Middle frontal gyrus (tissue), 1 donor: ENCODE measurements at regions not wholly inside any gene's neighbourhood (a gene's known extent, or its start where the extent isn't known, plus 50 kb on each side); places are given as distances from the start of the nearest gene placed in this dataset.

Source experiments
- DNase-seq: peaks from one replicate; pipeline ENCODE4 v3.0.0-alpha.2; 2015; ENCODE audit warnings: low spot score; ENCODE audit errors: extremely low spot score

DNA sequence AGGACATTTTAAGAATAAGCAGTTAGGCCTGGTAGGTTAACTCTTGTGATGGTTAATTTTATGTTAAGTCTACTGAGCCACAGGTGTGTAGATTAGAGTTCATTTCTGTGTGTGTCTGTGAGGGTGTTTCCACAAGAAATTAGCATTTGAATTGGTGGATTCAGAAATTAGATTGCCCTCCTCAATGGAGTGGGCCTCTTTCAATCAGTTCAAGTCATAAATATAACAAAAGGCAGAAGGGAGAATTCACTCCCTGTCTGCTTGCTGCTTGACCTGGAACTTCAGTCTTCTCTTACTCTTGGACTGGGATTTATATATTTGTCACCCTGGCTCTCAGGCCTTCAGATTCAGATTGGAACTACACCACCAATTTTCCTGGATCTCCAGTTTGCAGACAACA is 55.3 kb upstream of the POM121L12 start:
- no peak for DNase-seq

GRCh38 chr7:52973126-52973525 is 62.3 kb upstream of the POM121L12 start:
- DNase-seq = no peak

- no peak for DNase-seq
Measured at GRCh38 chr7:52962402-52963076, 72.9 kb upstream of the POM121L12 start.

DNA sequence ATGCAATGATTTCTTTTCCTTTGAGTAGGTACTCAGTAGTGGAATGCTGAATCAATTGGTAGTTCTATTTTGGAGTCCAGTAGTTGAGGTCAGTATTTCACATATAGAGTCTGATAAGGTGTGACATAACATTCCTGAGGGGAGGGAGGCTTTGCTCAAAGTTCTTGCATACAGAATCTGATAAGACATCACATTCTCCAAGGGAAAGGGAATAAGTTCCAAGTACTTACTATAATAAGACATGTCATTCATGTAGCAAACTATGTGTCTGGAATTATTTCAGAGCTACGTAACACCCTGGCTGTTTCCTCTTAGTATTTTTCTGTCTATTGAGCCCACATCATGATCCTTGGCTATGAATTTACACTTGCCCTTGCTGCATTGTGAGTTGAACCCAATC is 74.3 kb upstream of the POM121L12 start:
- DNase-seq = no peak

DNA sequence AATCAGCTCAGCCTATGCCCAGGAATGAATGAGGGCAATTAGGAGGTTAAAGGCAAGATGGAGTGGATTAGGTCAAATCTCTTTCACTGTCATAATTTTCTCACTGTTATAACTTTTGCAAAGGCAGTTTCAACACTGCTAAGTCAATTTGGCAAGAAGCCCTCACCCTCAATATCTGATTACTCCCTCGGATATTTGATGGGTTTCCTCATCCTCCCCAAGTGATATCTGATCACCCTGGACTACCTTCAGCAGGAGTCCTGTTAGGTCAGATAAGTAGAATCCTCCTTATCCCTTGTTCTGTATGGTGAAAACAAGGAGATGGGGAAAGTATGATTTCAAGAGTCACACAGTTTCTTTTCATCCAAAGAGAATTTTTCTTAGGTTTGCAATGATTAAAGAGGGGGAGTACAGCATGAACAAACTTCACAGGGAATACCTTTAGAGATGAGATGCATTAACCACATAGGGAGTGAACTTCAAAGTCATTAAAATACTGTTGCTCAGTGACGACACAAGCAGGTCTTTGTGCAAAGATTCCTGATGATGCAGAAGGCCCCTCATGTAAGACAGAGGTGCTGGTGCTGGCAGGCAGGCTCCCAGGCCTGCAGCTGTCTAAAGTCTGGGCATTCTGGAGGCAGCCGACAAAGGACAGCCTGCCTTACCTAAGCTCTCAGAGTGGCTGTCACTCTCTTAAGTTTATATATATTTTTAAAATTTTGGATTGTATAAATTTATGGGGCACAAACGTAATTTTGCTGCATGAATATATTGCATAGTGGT is 75.4 kb upstream of the POM121L12 start:
- DNase-seq = no peak

- no peak for DNase-seq
Measured at GRCh38 chr7:52959336-52959735, 76.1 kb upstream of the POM121L12 start.

- DNase-seq = no peak
Measured at GRCh38 chr7:52958621-52959140, 76.8 kb upstream of the POM121L12 start.

DNA sequence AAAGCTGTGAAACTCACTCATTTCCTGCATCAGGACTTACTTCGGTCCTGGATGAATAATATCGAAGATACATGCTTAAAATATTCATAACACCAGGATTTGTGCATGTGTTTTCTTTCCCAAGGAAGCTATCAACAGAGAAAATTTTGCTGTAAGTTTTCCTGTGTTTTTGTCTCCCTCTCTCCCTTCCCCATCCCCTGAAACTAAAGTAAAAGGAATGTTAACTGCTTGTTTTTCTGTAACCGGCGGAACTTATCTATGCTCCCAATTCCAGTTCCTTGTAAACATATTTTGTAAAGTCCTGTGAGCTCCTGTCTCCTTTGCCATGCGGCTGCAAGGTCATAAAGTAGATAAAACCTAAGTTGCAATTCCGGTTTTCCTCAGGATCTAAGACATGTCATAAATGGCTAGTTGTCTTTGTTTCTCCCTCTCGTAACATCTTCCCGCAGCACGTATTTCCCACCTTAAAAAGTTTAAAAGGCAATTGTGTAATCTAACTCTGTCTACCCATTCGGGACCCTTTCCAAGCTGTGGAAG is 79.0 kb upstream of the POM121L12 start:
- no peak for DNase-seq

DNA sequence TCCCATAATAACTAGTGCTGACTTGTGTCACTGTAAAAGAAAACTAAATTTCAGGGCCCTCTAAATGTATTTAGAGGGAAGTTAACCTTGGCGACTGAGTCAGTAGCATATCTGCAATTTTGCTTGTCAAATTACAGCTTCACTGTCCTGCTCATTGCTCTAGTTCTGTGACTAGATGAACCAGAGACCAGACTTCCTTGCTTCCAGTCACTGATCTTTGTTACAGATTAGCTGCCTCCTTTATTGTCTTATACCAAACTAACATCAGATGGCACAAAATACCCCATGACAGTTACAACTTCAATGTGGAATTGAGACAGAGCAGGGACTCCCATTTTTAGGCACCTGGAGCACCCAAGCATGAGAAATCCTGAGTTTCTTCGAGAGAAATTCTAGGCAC is 79.9 kb upstream of the POM121L12 start:
- no peak for DNase-seq

GRCh38 chr7:52944921-52945320 is 90.5 kb upstream of the POM121L12 start:
- DNase-seq = no peak

- DNase-seq = no peak
Measured at GRCh38 chr7:52940481-52940880, 95.0 kb upstream of the POM121L12 start.

GRCh38 chr7:52938455-52939133 is 96.8 kb upstream of the POM121L12 start:
- no peak for DNase-seq

- no peak for DNase-seq
Measured at GRCh38 chr7:52936750-52937149, 98.7 kb upstream of the POM121L12 start.

GRCh38 chr7:52928591-52928990 is 106.8 kb upstream of the POM121L12 start:
- DNase-seq = no peak

GRCh38 chr7:52925332-52925731 is 110.1 kb upstream of the POM121L12 start:
- DNase-seq = no peak

- no peak for DNase-seq
Measured at GRCh38 chr7:52920977-52921376, 114.5 kb upstream of the POM121L12 start.

DNA sequence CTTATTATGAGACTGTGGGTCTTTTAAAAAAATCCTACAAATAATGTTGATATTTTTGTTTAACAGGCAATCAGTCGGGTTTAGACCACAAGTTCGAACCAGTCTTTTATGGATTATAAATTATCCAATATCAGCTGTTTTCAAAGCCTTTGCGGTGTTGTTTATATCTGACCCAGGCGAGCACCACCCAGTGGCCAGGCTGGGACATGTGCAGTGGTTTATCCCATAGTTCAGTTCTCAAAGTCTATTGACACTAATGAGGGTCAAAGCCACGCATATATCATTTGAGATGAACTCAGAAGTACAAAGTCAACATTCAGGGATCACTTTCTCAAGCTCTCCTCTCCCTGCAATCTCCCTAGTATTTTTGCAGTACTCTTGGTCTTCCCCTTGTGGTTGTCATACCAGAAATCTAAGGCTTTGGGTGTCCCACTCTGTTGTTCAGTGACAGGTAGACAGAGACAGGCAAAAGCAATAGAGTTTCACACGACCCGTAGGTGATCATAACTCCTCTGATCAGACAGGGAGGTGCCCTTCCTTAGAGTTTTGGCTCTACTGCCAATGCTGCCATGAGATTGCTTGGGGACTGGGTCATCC is 117.4 kb upstream of the POM121L12 start:
- DNase-seq = no peak

DNA sequence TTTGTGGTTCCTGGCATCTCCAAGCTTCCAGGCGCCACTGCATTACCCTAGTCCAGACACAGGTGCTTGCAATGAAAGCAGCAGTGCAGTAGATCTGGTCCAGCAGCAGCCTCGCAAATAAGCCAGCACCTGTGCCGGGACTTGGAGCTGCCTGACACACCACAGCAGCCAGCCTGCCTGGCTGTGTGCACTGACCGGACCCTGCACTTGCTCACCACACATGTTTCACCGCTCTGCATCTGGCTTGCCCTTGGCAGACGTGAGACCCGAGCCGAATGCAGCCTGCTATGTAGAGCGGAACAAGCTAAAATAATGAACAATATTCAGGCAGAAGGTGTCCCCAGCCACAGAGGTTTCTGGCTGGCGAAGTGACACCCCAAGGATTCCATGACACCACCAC is 123.6 kb upstream of the POM121L12 start:
- no peak for DNase-seq

GRCh38 chr7:52911326-52911725 is 124.1 kb upstream of the POM121L12 start:
- no peak for DNase-seq

GRCh38 chr7:52909935-52910334 is 125.5 kb upstream of the POM121L12 start:
- DNase-seq = no peak

DNA sequence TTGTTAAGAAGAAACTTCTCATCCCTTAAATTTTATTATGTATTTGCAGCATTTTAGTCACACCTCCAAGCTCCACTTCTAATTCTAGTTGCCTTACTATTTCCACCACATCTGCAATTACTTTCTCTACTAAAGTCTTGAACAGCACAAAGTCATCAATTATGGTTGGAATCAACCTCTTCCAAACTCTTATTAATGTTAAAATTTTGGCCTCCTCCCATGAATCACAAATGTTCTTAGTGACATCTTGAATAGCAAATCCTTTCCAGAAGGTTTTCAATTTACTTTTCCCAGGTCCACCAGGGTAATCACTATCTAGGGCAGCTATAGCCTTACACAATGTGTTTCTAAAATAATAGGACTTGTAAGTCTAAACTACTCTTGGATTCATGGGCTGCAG is 126.3 kb upstream of the POM121L12 start:
- no peak for DNase-seq

DNA sequence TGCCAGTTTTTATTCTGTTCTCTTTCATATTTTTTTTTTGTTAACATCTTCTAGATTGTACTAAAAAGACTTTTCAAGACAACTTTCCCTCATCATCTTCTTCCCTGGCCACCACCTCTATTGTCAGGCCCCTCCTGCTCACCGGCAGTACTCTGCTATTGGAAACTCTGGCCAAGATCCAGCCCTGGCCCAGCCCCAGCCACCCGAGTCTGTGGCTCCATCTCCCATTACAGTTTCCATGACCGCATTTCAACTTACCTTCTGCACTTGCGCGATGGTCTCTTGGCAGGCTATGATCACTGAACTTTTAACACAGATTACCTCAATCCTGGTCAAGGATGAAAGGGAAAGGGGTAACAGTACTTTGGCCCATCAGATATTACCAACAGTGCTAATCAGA is 137.7 kb upstream of the POM121L12 start:
- no peak for DNase-seq
